GM23248 (cell line): ENCODE measurements at regions not wholly inside any gene's neighbourhood (a gene's known extent, or its start where the extent isn't known, plus 50 kb on each side); places are given as distances from the start of the nearest gene placed in this dataset.
A peak's percentile ranks its signal among the peaks of the same experiment; 100 is the strongest.

Source experiments
- DNase-seq: peaks from one replicate; pipeline ENCODE4 v3.0.0-alpha.2; 2015
- H2AFZ ChIP-seq: fragments of 200-600 bp; sonication (generic); 2 replicates; pipeline ENCODE4 v1.6.1; 2016; ENCODE audit warnings: antibody characterized with exemption
- H3F3A ChIP-seq: fragments of 200-600 bp; sonication (generic); 2 replicates; pipeline ENCODE4 v1.6.1; 2016; ENCODE audit warnings: mild to moderate bottlenecking, antibody characterized with exemption, mixed run types; ENCODE audit not compliant: insufficient read depth
- H3K27ac ChIP-seq: fragments of 200-600 bp; sonication (generic); 2 replicates; pipeline ENCODE4 v1.5.1; 2016; ENCODE audit warnings: mild to moderate bottlenecking
- H3K27me3 ChIP-seq: fragments of 200-600 bp; sonication (generic); replicated peaks from 2 replicates; pipeline ENCODE4 v1.6.1; 2016; ENCODE audit warnings: mild to moderate bottlenecking; ENCODE audit not compliant: insufficient read depth
- H3K36me3 ChIP-seq: fragments of 200-600 bp; sonication (generic); 2 replicates; pipeline ENCODE4 v1.6.1; 2016; ENCODE audit warnings: low read depth, mild to moderate bottlenecking
- H3K4me1 ChIP-seq: fragments of 200-600 bp; sonication (generic); 2 replicates; pipeline ENCODE4 v1.6.1; 2016; ENCODE audit warnings: mild to moderate bottlenecking; ENCODE audit not compliant: insufficient read depth
- H3K4me2 ChIP-seq: fragments of 200-600 bp; sonication (generic); one replicate; pipeline ENCODE4 v1.6.1; 2016; ENCODE audit warnings: mild to moderate bottlenecking; ENCODE audit not compliant: unreplicated experiment
- H3K4me3 ChIP-seq: fragments of 200-600 bp; sonication (generic); 2 replicates; pipeline ENCODE4 v1.5.1; 2016; ENCODE audit warnings: mild to moderate bottlenecking
- H3K79me2 ChIP-seq: fragments of 200-600 bp; sonication (generic); 2 replicates; pipeline ENCODE4 v1.6.1; 2016; ENCODE audit warnings: mild to moderate bottlenecking; ENCODE audit not compliant: insufficient read depth
- H3K9ac ChIP-seq: fragments of 200-600 bp; sonication (generic); 2 replicates; pipeline ENCODE4 v1.6.1; 2016; ENCODE audit warnings: mild to moderate bottlenecking
- H3K9me2 ChIP-seq: fragments of 200-600 bp; sonication (generic); 2 replicates; pipeline ENCODE4 v1.6.1; 2016; ENCODE audit warnings: mixed run types, mild to moderate bottlenecking, moderate library complexity; ENCODE audit not compliant: insufficient read depth
- H3K9me3 ChIP-seq: fragments of 200-600 bp; sonication (generic); one replicate; pipeline ENCODE4 v1.6.1; 2017; ENCODE audit warnings: low read depth
- H4K20me1 ChIP-seq: fragments of 200-600 bp; sonication (generic); 2 replicates; pipeline ENCODE4 v1.6.0; 2016; ENCODE audit not compliant: insufficient read depth
- EZH2 ChIP-seq: fragments of 200-600 bp; sonication (generic); IDR thresholded peaks from 2 replicates; pipeline ENCODE4 v1.6.1; 2018; ENCODE audit warnings: antibody characterized with exemption, mild to moderate bottlenecking; ENCODE audit not compliant: insufficient read depth, poor library complexity, severe bottlenecking
- EZH2phosphoT487 ChIP-seq: fragments of 200-600 bp; sonication (generic); IDR thresholded peaks from 2 replicates; pipeline ENCODE4 v1.6.1; 2018; ENCODE audit warnings: antibody characterized with exemption, moderate library complexity, mild to moderate bottlenecking, low read depth; ENCODE audit not compliant: insufficient read depth
- WGBS, 2 experiments: methylation state at CpG; one replicate each; pipeline ENCODE4 v1.1.6; 2015 to 2017; ENCODE audit warnings: low lambda C conversion rate in 2 of 2, low coverage in 1 of 2; ENCODE audit errors: missing lambda C conversion rate in 2 of 2; 5-methylcytosine and 5-hydroxymethylcytosine counted together
- in situ Hi-C: fragments of 300-500 bp; cut with MboI; formaldehyde crosslinking; loops from 2 replicates; pipeline ENCODE4 v1.15.0; 2020

DNA sequence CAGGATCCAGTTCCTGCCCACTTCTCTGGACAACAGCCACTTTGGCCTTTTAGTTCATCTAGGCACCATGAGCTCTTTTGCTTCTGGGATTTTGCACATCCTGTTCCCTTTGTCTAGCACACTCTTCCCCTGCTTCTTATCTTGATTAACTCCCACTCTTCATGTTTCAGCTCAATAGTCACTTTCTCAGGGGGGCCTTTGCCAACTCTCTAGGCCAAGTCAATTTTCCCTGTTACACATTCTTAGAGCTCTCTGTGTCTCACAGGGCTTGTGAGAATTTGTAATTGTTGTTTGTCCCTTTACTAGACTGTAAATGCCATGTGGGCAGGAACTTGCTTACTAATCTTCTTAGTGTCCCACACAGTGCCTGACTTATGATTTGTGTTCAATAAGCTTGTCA, 58.1 kb upstream of the EPB41L1 start:
- in situ Hi-C loops = no loop called here
- Histone ChIP-seq H3K27me3 (peaks cover 6% of the 10 kb centered on the region; the same call in 1 of the 2 replicates), H3K9me2 (no peaks in the 10 kb centered on the region), H3K36me3 (no peaks in the 10 kb centered on the region), H3K9ac (no peak overlapping the region), H3K4me2 (no peak overlapping the region), H3K4me3 (no peak overlapping the region), H3K27ac (no peak overlapping the region), H3K9me3 (no peaks in the 10 kb centered on the region), H3F3A (peaks cover 31% of the 10 kb centered on the region), H3K4me1 (peaks cover 17% of the 10 kb centered on the region), H2AFZ (no peak overlapping the region), H4K20me1 (no peaks in the 10 kb centered on the region), H3K79me2 (no peaks in the 10 kb centered on the region)
- DNase-seq = peak; percentile 52
- no peak for TF ChIP-seq EZH2phosphoT487
- TF ChIP-seq EZH2 = no peak

DNA sequence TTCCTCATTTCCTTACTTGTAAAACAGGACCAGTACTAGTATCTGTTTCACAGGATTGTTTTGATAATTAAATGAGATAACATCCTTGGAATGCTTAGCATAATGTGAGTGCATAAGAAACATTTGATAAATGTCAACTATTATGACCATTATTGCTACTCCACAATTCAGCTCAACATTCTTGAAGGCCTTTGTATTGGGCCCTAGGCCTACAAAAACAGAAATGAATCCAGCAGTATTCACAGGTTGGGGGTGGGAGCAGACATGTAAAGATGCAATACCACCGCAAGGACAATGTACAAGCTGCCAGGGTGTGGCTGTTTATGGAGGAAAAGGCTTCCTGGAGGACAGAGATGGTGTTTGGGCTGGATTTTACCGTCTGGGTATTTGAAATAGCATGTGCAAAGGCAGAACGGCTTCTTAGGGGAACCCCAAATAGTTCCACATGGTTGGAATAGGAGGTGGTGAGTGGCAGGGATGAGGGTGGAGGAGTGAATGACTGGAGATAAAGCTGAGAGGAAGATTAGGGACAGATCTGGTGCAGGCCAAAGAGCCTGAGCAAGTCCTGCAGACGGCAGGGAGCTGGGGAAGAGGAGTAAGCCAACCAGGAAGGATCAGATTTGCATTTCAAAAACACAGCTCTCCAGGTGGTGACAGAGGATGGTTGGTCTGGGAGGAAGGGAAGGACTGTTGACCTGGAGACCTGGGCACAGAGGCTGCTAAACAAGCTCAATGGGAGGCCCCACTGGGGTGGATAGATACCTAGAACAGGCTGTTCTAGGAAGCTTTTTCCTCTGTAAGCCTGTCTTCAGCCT, 57.0 kb upstream of the EPB41L1 start:
- peak; percentile 47 for DNase-seq
- H3K9ac ChIP-seq = no peak overlapping the region

DNA sequence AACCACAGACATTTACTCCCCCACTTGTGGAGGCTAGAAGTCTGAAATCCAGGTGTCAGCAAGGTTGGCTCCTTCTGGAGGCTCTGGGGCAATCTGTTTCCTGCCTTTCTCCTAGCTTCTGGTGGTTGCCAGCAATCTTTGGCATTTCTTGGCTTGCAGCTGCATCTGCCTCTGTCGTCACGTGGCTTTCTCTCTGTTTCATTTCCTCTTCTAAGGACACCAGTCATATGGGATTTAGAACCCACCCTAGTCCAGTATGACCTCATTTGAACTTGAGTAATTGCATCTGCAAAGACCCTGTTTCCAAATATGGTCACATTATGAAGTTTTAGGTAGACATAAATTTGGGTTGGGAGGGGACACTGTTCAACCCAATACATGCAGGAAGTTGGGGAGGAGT, 56.2 kb upstream of the EPB41L1 start:
- H4K20me1 ChIP-seq = no peaks in the 10 kb centered on the region
- H3K4me3 ChIP-seq = no peak overlapping the region
- H3K27ac ChIP-seq = no peak overlapping the region
- in situ Hi-C loops = no loop called here
- H3K36me3 ChIP-seq = no peaks in the 10 kb centered on the region
- TF ChIP-seq EZH2phosphoT487 (no peak), EZH2 (no peak)
- peaks cover 27% of the 10 kb centered on the region for H3K4me1 ChIP-seq
- H3K79me2 ChIP-seq = no peaks in the 10 kb centered on the region
- H3K27me3 ChIP-seq = no peaks in the 10 kb centered on the region
- no peak overlapping the region for H3K9ac ChIP-seq
- H3K9me2 ChIP-seq = no peaks in the 10 kb centered on the region
- peaks cover 28% of the 10 kb centered on the region for H3F3A ChIP-seq
- peak; percentile 75 for DNase-seq
- H2AFZ ChIP-seq = no peak overlapping the region
- H3K4me2 ChIP-seq = peak overlapping the region; percentile 40
- WGBS, 2 experiments = 34 to 40% methylated on average over 2 of the region's 2 CpGs
- H3K9me3 ChIP-seq = no peaks in the 10 kb centered on the region

More for the DNA sequence above, 57.0 kb upstream of the EPB41L1 start:
- no peak overlapping the region for H3K27ac ChIP-seq
- no peaks in the 10 kb centered on the region for H3K9me3 ChIP-seq
- H4K20me1 ChIP-seq = no peaks in the 10 kb centered on the region
- H3F3A ChIP-seq = peaks cover 28% of the 10 kb centered on the region
- no peaks in the 10 kb centered on the region for H3K9me2 ChIP-seq
- in situ Hi-C loops = no loop called here
- H3K4me1 ChIP-seq = peaks cover 18% of the 10 kb centered on the region
- TF ChIP-seq EZH2 (no peak), EZH2phosphoT487 (no peak)
- 84% methylated on average over 4 of the region's 4 CpGs for WGBS, 2 experiments
- H3K4me3 ChIP-seq = no peak overlapping the region
- no peak overlapping the region for H2AFZ ChIP-seq
- H3K79me2 ChIP-seq = no peaks in the 10 kb centered on the region
- no peaks in the 10 kb centered on the region for H3K36me3 ChIP-seq
- no peaks in the 10 kb centered on the region for H3K27me3 ChIP-seq
- no peak overlapping the region for H3K4me2 ChIP-seq

DNA sequence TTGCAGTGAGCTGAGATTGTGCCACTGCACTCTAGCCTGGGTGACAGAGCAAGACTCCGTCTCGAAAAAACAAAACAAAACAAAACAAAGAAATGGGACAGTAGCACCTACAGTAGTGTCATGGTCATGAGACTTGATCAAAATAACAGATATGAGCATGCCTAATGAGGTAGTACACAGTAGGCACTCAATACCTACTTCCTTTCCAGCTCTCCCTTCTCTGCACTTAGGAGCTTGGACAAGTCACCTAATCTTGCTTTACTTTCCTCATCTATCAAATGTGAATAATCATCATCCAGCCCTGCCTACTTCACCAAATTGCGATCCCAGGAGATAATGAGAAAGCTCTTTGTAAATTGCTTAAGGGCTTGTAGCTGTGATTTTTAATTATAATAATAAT, 55.4 kb upstream of the EPB41L1 start:
- WGBS, 2 experiments = 96 to 99% methylated on average over 3 of the region's 3 CpGs
- Histone ChIP-seq H3K4me2 (no peak overlapping the region), H4K20me1 (no peaks in the 10 kb centered on the region), H3K9me3 (no peaks in the 10 kb centered on the region), H3K9me2 (no peaks in the 10 kb centered on the region), H3K36me3 (no peaks in the 10 kb centered on the region), H3K27ac (no peak overlapping the region), H3K4me1 (peaks cover 29% of the 10 kb centered on the region), H3K79me2 (no peaks in the 10 kb centered on the region), H3K9ac (no peak overlapping the region), H3K4me3 (no peak overlapping the region), H3F3A (peaks cover 25% of the 10 kb centered on the region), H2AFZ (no peak overlapping the region), H3K27me3 (no peaks in the 10 kb centered on the region)
- TF ChIP-seq EZH2phosphoT487 (no peak), EZH2 (no peak)
- DNase-seq = no peak
- in situ Hi-C loops = no loop called here

DNA sequence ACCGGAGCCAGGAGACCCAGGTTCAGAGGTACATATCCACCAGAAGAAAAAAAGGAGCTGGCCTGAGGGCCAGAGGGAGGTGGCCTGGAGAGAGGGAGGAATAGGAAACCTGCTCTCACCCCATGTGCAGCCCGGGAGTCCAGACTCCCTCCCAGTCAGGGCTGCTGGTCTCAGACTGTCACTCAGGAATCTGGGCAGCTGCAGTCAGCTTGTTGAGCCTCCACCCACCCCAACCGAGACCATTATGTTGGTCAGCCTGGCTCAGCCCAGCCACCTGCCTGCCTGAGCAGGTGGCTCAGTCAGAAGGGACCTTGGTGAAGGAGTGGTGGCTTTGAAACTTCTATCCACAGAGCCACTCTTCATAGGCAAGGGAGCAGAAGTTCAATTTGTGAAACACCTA, 53.3 kb upstream of the EPB41L1 start:
- H3K36me3 ChIP-seq = no peaks in the 10 kb centered on the region
- WGBS, 2 experiments = 61 to 74% methylated on average over 3 of the region's 3 CpGs
- DNase-seq = no peak

More for the DNA sequence above, 53.3 kb upstream of the EPB41L1 start:
- Histone ChIP-seq H3K79me2 (no peaks in the 10 kb centered on the region), H2AFZ (no peak overlapping the region), H3K9ac (no peak overlapping the region), H3K27ac (no peak overlapping the region), H3K4me3 (no peak overlapping the region), H3F3A (peaks cover 22% of the 10 kb centered on the region), H3K4me1 (peaks cover 29% of the 10 kb centered on the region), H3K9me2 (no peaks in the 10 kb centered on the region), H3K4me2 (no peak overlapping the region), H3K9me3 (no peaks in the 10 kb centered on the region), H4K20me1 (no peaks in the 10 kb centered on the region), H3K27me3 (no peaks in the 10 kb centered on the region)
- in situ Hi-C loops = no loop called here
- TF ChIP-seq EZH2phosphoT487 = no peak
- TF ChIP-seq EZH2 = no peak
